Coronary artery (tissue), 2 donors: ENCODE measurements at regions not wholly inside any gene's neighbourhood (a gene's known extent, or its start where the extent isn't known, plus 50 kb on each side); places are given as distances from the start of the nearest gene placed in this dataset.

Experiments
- DNase-seq: peaks from one replicate; pipeline ENCODE4 v3.0.0-alpha.2; 2017; ENCODE audit warnings: low spot score
- H3K27ac ChIP-seq, 2 donors: fragments of 200-600 bp; sonication (generic); one replicate each; pipeline ENCODE4 v1.5.1; 2016 to 2019
- H3K4me3 ChIP-seq: fragments of 200-600 bp; sonication (generic); 2 replicates; pipeline ENCODE4 v1.5.1; 2016; ENCODE audit warnings: mild to moderate bottlenecking, moderate library complexity
- CTCF ChIP-seq: fragments of 200-600 bp; sonication (generic); IDR thresholded peaks from one replicate; pipeline ENCODE4 v1.5.1; 2019; ENCODE audit warnings: antibody characterized with exemption

- no peak for DNase-seq
- TF ChIP-seq CTCF, result no peak
- Histone ChIP-seq H3K4me3 (no peak overlapping the region), H3K27ac (no peak overlapping the region)
These were observed 604.8 kb upstream of the SEL1L start for GRCh38 chr14:82138431-82138830.

- no peak for DNase-seq
- no peak overlapping the region for H3K27ac ChIP-seq
- TF ChIP-seq CTCF, result no peak
- no peak overlapping the region for H3K4me3 ChIP-seq
These were observed 613.2 kb upstream of the SEL1L start for GRCh38 chr14:82146846-82147245.

- Histone ChIP-seq H3K4me3 (no peak overlapping the region), H3K27ac (no peak overlapping the region)
- no peak for TF ChIP-seq CTCF
- no peak for DNase-seq
These were observed 620.0 kb upstream of the SEL1L start for GRCh38 chr14:82153689-82154088.

GRCh38 chr14:82159624-82160023, 626.0 kb upstream of the SEL1L start:
- no peak for TF ChIP-seq CTCF
- DNase-seq, result no peak
- Histone ChIP-seq H3K27ac (no peak overlapping the region), H3K4me3 (no peak overlapping the region)

GRCh38 chr14:82180139-82180538, 646.5 kb upstream of the SEL1L start:
- no peak for TF ChIP-seq CTCF
- Histone ChIP-seq H3K27ac (no peak overlapping the region), H3K4me3 (no peak overlapping the region)
- no peak for DNase-seq

- TF ChIP-seq CTCF, result no peak
- Histone ChIP-seq H3K27ac (no peak overlapping the region), H3K4me3 (no peak overlapping the region)
- no peak for DNase-seq
These were observed 649.0 kb upstream of the SEL1L start for GRCh38 chr14:82182646-82183045.

GRCh38 chr14:82190742-82191141, 657.1 kb upstream of the SEL1L start:
- TF ChIP-seq CTCF, result no peak
- no peak overlapping the region for H3K4me3 ChIP-seq
- no peak for DNase-seq

More at GRCh38 chr14:82190742-82191141, 657.1 kb upstream of the SEL1L start:
- H3K27ac ChIP-seq, result no peak overlapping the region
